Smooth muscle cell (in vitro differentiated cells): ENCODE measurements at regions not wholly inside any gene's neighbourhood (a gene's known extent, or its start where the extent isn't known, plus 50 kb on each side); places are given as distances from the start of the nearest gene placed in this dataset.

Source experiments
- DNase-seq: peaks from one replicate; lab custom pipeline; 2025; ENCODE audit not compliant: unreplicated experiment; lab: John Stamatoyannopoulos, UW
- H2AFZ ChIP-seq: fragments of 200-600 bp; sonication (generic); 2 replicates; pipeline ENCODE4 v1.6.0; 2016; ENCODE audit warnings: antibody characterized with exemption, low read depth, mild to moderate bottlenecking
- H3F3A ChIP-seq: fragments of 200-600 bp; sonication (generic); 2 replicates; pipeline ENCODE4 v1.6.0; 2017; ENCODE audit warnings: antibody characterized with exemption, low read depth
- H3K27ac ChIP-seq: fragments of 200-600 bp; sonication (generic); 2 replicates; pipeline ENCODE4 v1.5.1; 2016; ENCODE audit warnings: low read depth, mild to moderate bottlenecking
- H3K27me3 ChIP-seq: fragments of 200-600 bp; sonication (generic); 2 replicates; pipeline ENCODE4 v1.6.1; 2016; ENCODE audit warnings: low read depth, mild to moderate bottlenecking
- H3K36me3 ChIP-seq: fragments of 200-600 bp; sonication (generic); 2 replicates; pipeline ENCODE4 v1.5.1; 2016; ENCODE audit warnings: low read depth
- H3K4me1 ChIP-seq: fragments of 200-600 bp; sonication (generic); 2 replicates; pipeline ENCODE4 v1.5.1; 2016; ENCODE audit warnings: low read depth
- H3K4me2 ChIP-seq: fragments of 200-600 bp; sonication (generic); 2 replicates; pipeline ENCODE4 v1.6.0; 2016; ENCODE audit warnings: mild to moderate bottlenecking
- H3K4me3 ChIP-seq: fragments of 200-600 bp; sonication (generic); 2 replicates; pipeline ENCODE4 v1.5.1; 2016; ENCODE audit warnings: mild to moderate bottlenecking
- H3K79me2 ChIP-seq: fragments of 200-600 bp; sonication (generic); 2 replicates; pipeline ENCODE4 v1.6.0; 2016; ENCODE audit warnings: low read depth, mild to moderate bottlenecking
- H3K9ac ChIP-seq: fragments of 200-600 bp; sonication (generic); 2 replicates; pipeline ENCODE4 v1.6.0; 2016; ENCODE audit warnings: low read depth
- H3K9me3 ChIP-seq: fragments of 200-600 bp; sonication (generic); replicated peaks from 2 replicates; pipeline ENCODE4 v1.5.1; 2016; ENCODE audit warnings: low read depth
- H4K20me1 ChIP-seq: fragments of 200-600 bp; sonication (generic); 2 replicates; pipeline ENCODE4 v1.6.0; 2016; ENCODE audit warnings: low read depth
- CTCF ChIP-seq: fragments of 200-600 bp; sonication (generic); IDR thresholded peaks from 2 replicates; pipeline ENCODE4 v1.5.1; 2017; ENCODE audit warnings: borderline replicate concordance, mild to moderate bottlenecking, antibody characterized with exemption; ENCODE audit not compliant: insufficient read depth, poor library complexity, severe bottlenecking
- WGBS: methylation state at CpG from one replicate; pipeline ENCODE4 v1.1.7; 2016; ENCODE audit warnings: low lambda C conversion rate; 5-methylcytosine and 5-hydroxymethylcytosine counted together

DNA sequence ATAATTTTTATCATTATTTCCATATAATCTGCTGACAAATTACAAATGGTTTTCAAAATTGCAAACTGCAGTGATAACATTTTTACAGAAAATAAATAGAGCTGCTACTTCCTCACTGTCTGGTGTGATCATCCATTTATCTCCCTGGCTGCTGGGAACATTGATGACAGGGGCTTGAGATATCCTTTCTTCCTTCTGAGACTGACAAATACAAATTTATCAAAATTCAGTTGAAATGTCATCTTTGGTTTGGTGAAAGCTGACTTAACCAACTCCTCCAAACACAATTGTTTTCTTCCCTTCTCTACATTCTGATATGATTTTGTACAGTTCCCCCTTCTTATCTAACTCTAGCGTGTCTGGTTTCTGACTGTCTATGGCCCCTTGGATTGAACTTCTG, 611.8 kb upstream of the KLF4 start:
- Histone ChIP-seq H3K4me2 (peak overlapping the region; percentile 49), H3K4me1 (no peaks in the 10 kb centered on the region), H3K4me3 (no peak overlapping the region), H2AFZ (no peak overlapping the region), H3K27me3 (no peaks in the 10 kb centered on the region), H3K9ac (no peak overlapping the region), H4K20me1 (no peaks in the 10 kb centered on the region), H3K79me2 (no peaks in the 10 kb centered on the region), H3K27ac (no peak overlapping the region), H3K36me3 (no peaks in the 10 kb centered on the region), H3K9me3 (no peaks in the 10 kb centered on the region), H3F3A (no peaks in the 10 kb centered on the region)
- DNase-seq = no peak
- no peak for TF ChIP-seq CTCF
- WGBS = 69% methylated on average over 1 of the region's 1 CpG

- no peak for TF ChIP-seq CTCF
- H3K4me3 ChIP-seq = no peak overlapping the region
- no peaks in the 10 kb centered on the region for H3K4me1 ChIP-seq
- no peaks in the 10 kb centered on the region for H3K79me2 ChIP-seq
- no peak overlapping the region for H2AFZ ChIP-seq
- no peaks in the 10 kb centered on the region for H3K27me3 ChIP-seq
- DNase-seq = no peak
- H3K9me3 ChIP-seq = no peaks in the 10 kb centered on the region
- peak overlapping the region; percentile 49 for H3K4me2 ChIP-seq
- no peaks in the 10 kb centered on the region for H4K20me1 ChIP-seq
- no peaks in the 10 kb centered on the region for H3F3A ChIP-seq
- no peaks in the 10 kb centered on the region for H3K36me3 ChIP-seq
- WGBS = 33% methylated on average over 6 of the region's 6 CpGs
- H3K27ac ChIP-seq = no peak overlapping the region
- no peak overlapping the region for H3K9ac ChIP-seq
Measured at GRCh38 chr9:108100571-108100970, 611.0 kb upstream of the KLF4 start.

GRCh38 chr9:108099854-108100253, 610.3 kb upstream of the KLF4 start:
- WGBS = 80% methylated on average over 3 of the region's 3 CpGs
- Histone ChIP-seq H3K79me2 (no peaks in the 10 kb centered on the region), H2AFZ (no peak overlapping the region), H3K27ac (no peak overlapping the region), H3K4me3 (no peak overlapping the region), H3K9ac (no peak overlapping the region), H3K27me3 (no peaks in the 10 kb centered on the region), H3K4me1 (no peaks in the 10 kb centered on the region), H4K20me1 (no peaks in the 10 kb centered on the region), H3K4me2 (peak overlapping the region; percentile 49), H3K9me3 (no peaks in the 10 kb centered on the region), H3F3A (no peaks in the 10 kb centered on the region), H3K36me3 (no peaks in the 10 kb centered on the region)
- no peak for TF ChIP-seq CTCF
- no peak for DNase-seq

DNA sequence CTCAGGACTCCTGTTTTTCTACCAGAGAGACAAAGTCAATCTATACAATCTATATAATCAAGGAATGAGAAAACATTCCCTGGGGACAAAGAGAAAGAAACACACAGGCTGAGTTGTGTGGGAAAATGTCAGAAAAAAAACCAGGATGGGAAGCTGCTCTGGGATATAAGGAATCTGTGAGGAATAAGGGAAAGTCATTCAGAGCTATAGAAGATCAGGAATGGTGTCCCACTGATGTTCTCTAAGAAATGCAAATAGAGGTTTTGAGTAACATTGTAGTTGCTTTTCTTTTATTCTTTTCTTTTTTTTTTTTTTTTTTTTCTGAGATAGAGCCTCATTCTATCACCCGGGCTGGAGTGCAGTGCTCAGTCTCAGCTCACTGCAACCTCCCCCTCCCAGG, 605.9 kb upstream of the KLF4 start:
- Histone ChIP-seq H3K4me2 (no peak overlapping the region), H2AFZ (no peak overlapping the region), H3K9ac (no peak overlapping the region), H3K79me2 (no peaks in the 10 kb centered on the region), H3K27ac (no peak overlapping the region), H3K36me3 (no peaks in the 10 kb centered on the region), H4K20me1 (no peaks in the 10 kb centered on the region), H3K27me3 (no peaks in the 10 kb centered on the region), H3F3A (no peaks in the 10 kb centered on the region), H3K4me1 (no peaks in the 10 kb centered on the region), H3K4me3 (no peak overlapping the region), H3K9me3 (no peaks in the 10 kb centered on the region)
- TF ChIP-seq CTCF = no peak
- WGBS = 100% methylated on average over 1 of the region's 1 CpG
- DNase-seq = no peak
